ENCODE measurements at regions not wholly inside any gene's neighbourhood (a gene's known extent, or its start where the extent isn't known, plus 50 kb on each side); places are given as distances from the start of the nearest gene placed in this dataset.

- TF ChIP-seq CTCF (IDR thresholded peaks at IDR 0.05; ENCODE audit: low read depth, low read length), result no peak
- no peak for TF ChIP-seq EZH2phosphoT487 (IDR thresholded peaks at IDR 0.05; ENCODE audit: low read depth)
Observed at GRCh38 chr2:64929333-64929732, 59.9 kb upstream of the SLC1A4 start.
